NCI-H748 treated with DMSO at 0.1 percent for 48 hours (cell line): ENCODE measurements at regions not wholly inside any gene's neighbourhood (a gene's known extent, or its start where the extent isn't known, plus 50 kb on each side); places are given as distances from the start of the nearest gene placed in this dataset.
"Not testable (repeated sequence)": the region's sequence is repeated elsewhere in the genome, so short reads cannot be mapped to it uniquely, and the experiment has no call there.

Experiments used
- DNase-seq: peaks from one replicate; lab custom pipeline; 2025; lab: John Stamatoyannopoulos, UW

- no peak for DNase-seq
Measured at GRCh38 chr7:46755120-46756034, 826.5 kb downstream of the TNS3 start.

DNA sequence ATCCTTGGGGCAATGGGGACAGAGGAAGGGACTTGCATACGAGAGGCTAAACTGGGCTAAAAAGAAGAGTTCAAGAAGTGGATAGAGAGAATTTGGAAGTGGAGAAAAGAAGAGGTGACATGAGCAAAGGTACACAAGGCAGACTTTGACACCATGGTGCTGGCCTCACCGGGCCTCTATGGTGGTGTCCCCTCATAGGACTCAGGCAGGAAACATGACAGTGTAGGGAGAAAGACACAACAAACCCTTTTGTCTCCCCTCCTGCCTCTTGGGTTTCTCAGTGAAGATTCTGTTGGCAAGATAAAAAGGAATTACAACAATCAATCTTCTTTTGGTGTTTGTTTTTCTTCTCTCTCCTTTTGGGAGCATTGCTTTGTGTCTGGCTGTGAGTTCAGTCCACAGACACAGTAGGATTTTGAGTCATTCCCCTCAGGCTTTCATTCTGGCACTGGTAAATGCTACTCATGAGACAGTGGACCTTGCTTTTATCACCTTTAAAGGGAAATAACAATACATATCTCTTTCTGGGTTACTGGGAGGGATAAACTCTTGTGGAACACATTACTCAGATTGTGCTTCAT, 827.7 kb downstream of the TNS3 start:
- no peak for DNase-seq

DNA sequence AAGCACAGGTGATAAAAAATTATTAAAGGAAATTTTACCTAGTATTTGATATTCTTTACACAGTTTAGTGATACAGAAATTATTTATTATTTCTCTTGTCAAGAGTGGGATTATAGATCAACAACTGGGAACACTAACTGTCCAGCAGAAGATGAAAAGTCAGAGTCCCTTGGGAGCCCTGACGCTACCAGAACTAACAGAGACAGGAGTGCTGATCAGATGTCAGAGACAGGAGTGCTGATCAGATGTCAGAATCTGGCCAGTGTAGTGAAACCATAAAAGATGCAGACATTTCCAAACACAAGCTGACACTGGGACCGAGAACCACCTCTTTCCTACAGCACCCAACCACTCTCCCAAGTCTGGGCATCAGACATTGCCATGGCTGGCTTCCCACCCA, 828.2 kb downstream of the TNS3 start:
- DNase-seq, result no peak

DNA sequence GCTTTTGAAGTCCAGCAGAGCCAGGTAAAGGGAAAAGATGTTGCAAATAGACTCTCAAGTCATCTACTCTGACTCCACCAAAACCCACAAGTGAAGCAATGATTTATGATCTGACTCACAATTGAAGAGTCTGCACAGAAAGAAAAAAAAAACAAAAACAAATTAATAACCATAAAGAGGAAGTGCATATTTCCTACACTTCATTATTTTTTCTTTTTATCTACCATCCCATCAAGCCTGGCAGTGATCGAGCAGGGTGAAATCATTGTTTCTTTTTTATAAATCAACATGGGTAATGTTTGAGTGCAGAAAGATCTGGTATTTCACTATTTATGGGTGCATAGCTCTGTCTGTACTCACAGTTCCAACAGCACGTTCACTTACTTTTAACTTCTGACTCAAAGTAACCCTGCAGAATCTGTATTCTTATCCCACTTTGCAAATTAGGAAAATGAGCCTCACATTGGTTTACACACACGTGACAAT, 829.0 kb downstream of the TNS3 start:
- no peak for DNase-seq

- DNase-seq, result not testable (repeated sequence)
Measured at GRCh38 chr7:46751927-46752723, 829.8 kb downstream of the TNS3 start.

DNA sequence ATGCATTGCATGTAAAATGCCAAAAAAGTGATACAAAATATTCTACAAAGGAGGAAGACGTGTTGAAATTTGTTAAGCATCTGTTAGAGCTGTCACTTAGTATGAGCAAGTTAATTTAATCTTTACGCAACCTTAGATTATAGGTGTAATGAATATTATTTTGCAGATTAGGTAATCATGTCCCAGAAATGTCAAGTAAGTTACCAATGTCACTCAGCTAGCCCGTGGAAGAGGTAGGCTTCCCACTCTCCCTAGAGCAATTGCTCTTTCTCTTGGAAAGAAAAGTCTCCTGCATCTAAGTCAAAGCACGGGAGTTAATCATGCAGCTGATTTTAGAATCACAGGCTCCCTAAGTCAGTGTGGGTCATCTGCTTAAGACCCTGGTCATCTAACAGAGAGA, 830.4 kb upstream of the IGFBP3 start:
- no peak for DNase-seq

- no peak for DNase-seq
Measured at GRCh38 chr7:46750321-46750865, 829.3 kb upstream of the IGFBP3 start.

- DNase-seq, result no peak
Measured at GRCh38 chr7:46747869-46748576, 827.0 kb upstream of the IGFBP3 start.

GRCh38 chr7:46746695-46747687, 825.9 kb upstream of the IGFBP3 start:
- DNase-seq, result no peak

DNA sequence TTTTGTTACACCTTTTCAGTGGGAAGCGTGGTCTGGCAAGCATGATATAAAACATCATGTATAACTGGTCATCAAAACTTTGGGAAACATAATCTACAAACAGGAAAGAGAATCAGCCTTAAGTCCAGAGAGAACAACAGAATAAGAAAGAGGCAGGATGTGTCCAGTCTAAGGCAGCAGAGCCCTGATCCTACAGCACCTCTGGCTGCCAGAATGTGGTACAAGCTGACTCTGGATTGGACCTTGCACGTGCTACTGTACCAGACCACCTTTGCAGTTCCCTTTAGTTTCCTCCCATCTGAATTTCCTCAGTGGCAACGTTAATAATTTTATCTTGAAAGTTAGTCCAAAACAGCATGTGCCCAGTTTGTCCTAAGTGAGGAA, 824.6 kb upstream of the IGFBP3 start:
- DNase-seq, result no peak

DNA sequence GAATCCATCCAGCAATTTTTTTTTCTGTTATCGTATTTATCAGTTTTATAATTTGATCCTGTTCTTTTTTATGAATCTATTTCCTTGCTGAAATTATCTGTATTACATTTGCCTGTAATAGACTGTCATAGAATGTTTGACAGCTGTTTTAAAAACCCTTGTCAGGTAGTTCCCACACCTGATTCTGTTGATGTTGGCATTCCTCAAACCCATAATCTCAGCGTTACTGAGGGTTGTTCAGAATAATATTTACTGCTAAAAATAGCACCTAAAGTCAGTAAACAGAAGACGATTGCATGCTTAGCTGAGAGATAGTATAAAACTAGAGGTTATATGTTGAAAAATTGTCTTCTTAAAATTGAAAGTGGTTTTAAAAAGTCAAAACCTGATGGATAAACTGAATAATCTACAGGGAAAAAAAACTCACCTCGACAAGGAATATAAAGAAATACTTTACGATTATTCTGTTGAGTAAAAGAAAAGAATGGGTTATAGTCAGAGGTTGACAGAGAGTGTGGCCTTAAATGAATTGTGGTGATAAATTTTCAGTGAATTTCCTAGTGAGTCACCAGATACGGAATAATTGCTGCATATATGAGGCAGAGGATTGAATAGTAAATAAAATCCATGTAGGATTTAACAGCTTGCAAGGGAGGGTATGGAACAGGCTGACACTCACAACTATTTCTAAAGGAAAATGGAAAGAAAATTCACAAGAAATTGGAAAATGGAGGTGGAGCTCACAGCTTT, 824.1 kb upstream of the IGFBP3 start:
- no peak for DNase-seq

GRCh38 chr7:46742601-46743000, 821.5 kb upstream of the IGFBP3 start:
- no peak for DNase-seq

DNA sequence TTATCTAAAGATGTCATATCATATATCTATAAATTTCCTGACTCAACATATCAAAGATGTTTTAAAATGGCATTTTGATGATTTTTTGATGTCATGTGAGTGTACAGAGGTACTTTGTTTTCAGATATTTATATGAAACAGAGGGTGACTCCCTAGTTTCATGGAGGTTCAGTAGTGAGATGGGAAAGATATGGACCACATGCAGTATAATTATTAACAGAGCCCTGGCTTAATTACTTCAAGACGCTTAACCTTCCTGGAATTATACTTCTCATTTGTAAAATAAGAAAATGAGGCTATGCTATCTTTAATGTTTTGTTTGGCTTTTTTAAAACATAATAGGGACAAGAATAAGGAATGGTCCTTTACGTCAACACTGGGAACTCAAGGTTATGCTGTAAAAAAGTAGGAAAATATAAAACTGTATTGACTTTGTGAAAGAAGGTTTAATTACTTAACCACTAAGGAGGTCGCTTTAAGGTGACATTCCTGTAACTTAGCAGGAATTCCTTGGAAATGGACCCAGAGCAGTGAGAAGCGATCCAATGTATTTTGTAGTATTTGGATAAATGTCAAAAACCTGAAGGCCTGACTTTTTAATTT, 821.0 kb upstream of the IGFBP3 start:
- DNase-seq, result no peak

GRCh38 chr7:46741181-46741580, 820.1 kb upstream of the IGFBP3 start:
- DNase-seq, result no peak

GRCh38 chr7:46739518-46740234, 818.6 kb upstream of the IGFBP3 start:
- no peak for DNase-seq

GRCh38 chr7:46738796-46739195, 817.7 kb upstream of the IGFBP3 start:
- DNase-seq, result no peak

DNA sequence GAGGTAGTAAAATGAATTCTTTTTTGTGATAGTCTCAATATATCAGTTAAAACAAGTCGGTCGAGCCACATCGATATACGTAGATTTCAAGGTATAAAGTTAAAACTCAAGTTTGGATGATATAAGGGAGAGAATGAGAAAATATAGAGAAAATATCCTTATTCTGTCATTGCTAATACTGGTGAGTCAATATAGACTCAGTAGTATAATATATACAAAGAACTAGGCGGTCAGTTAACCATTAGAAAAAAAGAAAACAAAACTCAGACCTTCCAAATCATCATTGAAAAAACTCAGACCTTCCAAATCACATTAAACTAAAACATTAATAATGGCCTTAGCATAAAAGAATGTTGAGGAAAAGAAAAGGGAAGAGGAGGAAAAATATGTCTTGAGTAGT, 817.1 kb upstream of the IGFBP3 start:
- DNase-seq, result no peak

- no peak for DNase-seq
Measured at GRCh38 chr7:46725838-46726237, 804.8 kb upstream of the IGFBP3 start.

- no peak for DNase-seq
Measured at GRCh38 chr7:46725136-46725535, 804.1 kb upstream of the IGFBP3 start.
